Kidney (tissue), 13 donors: ENCODE measurements at regions not wholly inside any gene's neighbourhood (a gene's known extent, or its start where the extent isn't known, plus 50 kb on each side); places are given as distances from the start of the nearest gene placed in this dataset.

Source experiments
- DNase-seq, 5 donors: peaks; one replicate each; pipeline ENCODE4 v3.0.0-alpha.2; 2013 to 2020
- FAIRE-seq: peaks from 2 replicates; lab custom pipeline; 2012; peaks lifted over from hg19 to GRCh38; lab: Jason Lieb, UNC
- H3K27ac ChIP-seq, 2 donors: one replicate each; pipeline ENCODE4 v1.7.0; 2013; ENCODE audit warnings: low read depth in 2 of 2, low read length in 2 of 2, inconsistent platforms in 1 of 2
- H3K27me3 ChIP-seq: one replicate; pipeline ENCODE4 v1.7.1; 2013; ENCODE audit warnings: low read length, inconsistent platforms; ENCODE audit not compliant: control insufficient read depth, insufficient read depth
- H3K36me3 ChIP-seq, 3 donors: one replicate each; pipeline versions ENCODE4 v1.7.0 to v1.7.1; 2013; ENCODE audit warnings: low read length in 3 of 3, control low read depth in 1 of 3, inconsistent platforms in 1 of 3; ENCODE audit not compliant: insufficient read depth in 3 of 3, control insufficient read depth in 2 of 3
- H3K4me1 ChIP-seq, 3 donors: one replicate each; pipeline versions ENCODE4 v1.7.0 to v1.7.1; 2013; ENCODE audit warnings: low read length in 3 of 3, inconsistent platforms in 1 of 3, low read depth in 1 of 3; ENCODE audit not compliant: control insufficient read depth in 2 of 3, insufficient read depth in 2 of 3
- H3K4me3 ChIP-seq, 3 donors: one replicate each; pipeline versions ENCODE4 v1.7.0 to v1.8.1; 2013; ENCODE audit warnings: low read length in 3 of 3, control low read depth in 1 of 3, inconsistent platforms in 1 of 3
- H3K9ac ChIP-seq, 3 donors: one replicate each; pipeline versions ENCODE4 v1.7.0 to v1.7.1; 2013; ENCODE audit warnings: low read length in 3 of 3, control low read depth in 1 of 3, inconsistent platforms in 1 of 3
- H3K9me3 ChIP-seq, 3 donors: one replicate each; pipeline versions ENCODE4 v1.7.0 to v1.7.1; 2013; ENCODE audit warnings: low read length in 3 of 3, control low read depth in 1 of 3, inconsistent platforms in 1 of 3; ENCODE audit not compliant: control insufficient read depth in 2 of 3, insufficient read depth in 1 of 3
- intact Hi-C: fragments of 100-400 bp; cut with DNase I; formaldehyde crosslinking; loops from one replicate; pipeline ENCODE4 v1.11.1; 2022
- TF ChIP-seq, protein P1 (sequence below): IDR thresholded peaks from 3 replicates; pipeline ENCODE4 v1.5.1; 2012; ENCODE audit warnings: mild to moderate bottlenecking, moderate library complexity, borderline replicate concordance; ENCODE audit not compliant: insufficient read depth; ENCODE audit errors: extremely low read depth
- donor health status: control.
- donor health status: control.
- donor health status: control.
- donor health status: control.
- donor health status: control.
- donor health status: DM: yes; HTN: yes; CAD: no.
- donor health status: Normal renal cell carcinoma (clear cell type).

DNA sequence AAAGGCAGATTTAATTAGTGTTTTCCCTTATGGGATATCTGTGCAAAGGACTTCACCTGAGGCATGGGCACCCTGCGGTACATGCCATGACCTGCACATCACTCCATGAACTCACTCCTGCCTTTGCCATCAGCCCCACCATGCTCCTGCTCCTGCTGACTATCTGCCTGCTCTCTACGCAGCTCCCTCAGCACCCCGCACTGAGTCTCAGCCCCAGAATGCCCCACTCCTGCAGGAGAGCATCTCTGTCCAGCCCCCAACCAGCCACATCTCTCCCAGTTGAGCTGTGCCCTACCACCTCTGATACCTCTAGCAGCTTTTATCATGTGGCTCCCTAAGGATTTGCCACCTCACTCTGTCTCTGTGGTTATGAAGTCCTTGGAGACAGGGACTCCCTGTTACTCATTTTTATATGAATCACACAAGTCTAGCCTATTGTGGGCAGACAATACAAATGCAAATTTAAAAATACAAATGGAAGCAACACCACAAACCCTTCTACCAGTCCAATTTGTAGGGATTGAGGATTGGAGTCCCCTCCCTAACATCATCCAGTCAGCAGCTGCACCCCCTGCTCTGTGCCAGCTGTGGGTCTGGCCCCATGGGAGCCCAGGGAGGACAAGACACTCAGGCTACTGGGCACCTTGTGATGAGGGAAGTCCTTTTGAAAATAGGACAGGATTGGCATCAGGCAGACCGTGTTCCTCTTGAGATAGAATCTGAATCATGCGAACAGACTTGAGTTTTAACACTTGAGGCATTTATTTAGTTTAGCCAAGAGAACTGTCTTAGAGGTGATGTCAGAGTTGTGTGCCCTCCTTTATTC, 689.6 kb upstream of the HS6ST1 start:
- intact Hi-C loops: no loop called here
- no peak for FAIRE-seq
- Histone ChIP-seq H3K9me3 (no peaks in the 10 kb centered on the region), H3K27ac (no peak overlapping the region), H3K4me3 (no peak overlapping the region), H3K27me3 (no peaks in the 10 kb centered on the region), H3K36me3 (no peaks in the 10 kb centered on the region), H3K4me1 (no peaks in the 10 kb centered on the region), H3K9ac (no peak overlapping the region)
- DNase-seq: no peak
- TF ChIP-seq, protein P1, sequence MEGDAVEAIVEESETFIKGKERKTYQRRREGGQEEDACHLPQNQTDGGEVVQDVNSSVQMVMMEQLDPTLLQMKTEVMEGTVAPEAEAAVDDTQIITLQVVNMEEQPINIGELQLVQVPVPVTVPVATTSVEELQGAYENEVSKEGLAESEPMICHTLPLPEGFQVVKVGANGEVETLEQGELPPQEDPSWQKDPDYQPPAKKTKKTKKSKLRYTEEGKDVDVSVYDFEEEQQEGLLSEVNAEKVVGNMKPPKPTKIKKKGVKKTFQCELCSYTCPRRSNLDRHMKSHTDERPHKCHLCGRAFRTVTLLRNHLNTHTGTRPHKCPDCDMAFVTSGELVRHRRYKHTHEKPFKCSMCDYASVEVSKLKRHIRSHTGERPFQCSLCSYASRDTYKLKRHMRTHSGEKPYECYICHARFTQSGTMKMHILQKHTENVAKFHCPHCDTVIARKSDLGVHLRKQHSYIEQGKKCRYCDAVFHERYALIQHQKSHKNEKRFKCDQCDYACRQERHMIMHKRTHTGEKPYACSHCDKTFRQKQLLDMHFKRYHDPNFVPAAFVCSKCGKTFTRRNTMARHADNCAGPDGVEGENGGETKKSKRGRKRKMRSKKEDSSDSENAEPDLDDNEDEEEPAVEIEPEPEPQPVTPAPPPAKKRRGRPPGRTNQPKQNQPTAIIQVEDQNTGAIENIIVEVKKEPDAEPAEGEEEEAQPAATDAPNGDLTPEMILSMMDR: no peak

DNA sequence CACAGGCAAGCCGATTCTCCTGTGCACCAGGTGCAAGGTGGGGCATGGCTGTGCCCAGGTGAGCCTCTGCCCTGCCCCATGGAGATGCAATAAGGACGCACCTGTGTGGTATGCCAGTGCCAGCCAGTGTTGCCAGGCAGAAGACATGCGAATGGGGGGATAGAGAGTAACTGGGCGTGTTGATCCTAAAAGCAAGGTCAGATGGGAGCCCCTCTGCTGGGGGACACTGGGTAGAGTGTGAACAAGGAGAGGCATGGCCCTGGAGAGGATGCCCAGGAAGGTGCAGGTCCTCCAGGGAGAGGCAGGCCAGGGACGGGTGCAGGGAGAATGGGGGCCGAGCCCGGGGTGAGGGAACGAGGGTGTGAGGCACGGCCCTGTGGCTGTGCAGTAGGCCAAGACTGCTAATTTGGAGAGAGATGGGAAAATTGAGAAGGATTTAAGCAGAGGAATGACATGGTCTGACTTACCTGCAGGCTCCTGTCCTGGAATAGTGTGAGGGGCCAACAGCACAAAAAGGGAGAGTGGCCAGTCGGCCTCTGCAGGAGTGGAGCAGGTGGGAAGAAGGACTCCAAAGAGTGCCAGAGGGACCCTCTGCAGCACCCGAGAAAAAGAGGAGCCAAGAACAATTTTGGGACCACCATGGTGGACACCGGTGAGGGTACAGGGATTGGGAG, 690.4 kb upstream of the HS6ST1 start:
- no peaks in the 10 kb centered on the region for H3K9me3 ChIP-seq
- no peaks in the 10 kb centered on the region for H3K36me3 ChIP-seq
- DNase-seq (no peak), FAIRE-seq (no peak)
- H3K27me3 ChIP-seq: no peaks in the 10 kb centered on the region
- H3K4me3 ChIP-seq: no peak overlapping the region
- TF ChIP-seq, protein P1: no peak
- no peaks in the 10 kb centered on the region for H3K4me1 ChIP-seq
- no peak overlapping the region for H3K9ac ChIP-seq
- intact Hi-C loops: no loop called here
- H3K27ac ChIP-seq: no peak overlapping the region

DNA sequence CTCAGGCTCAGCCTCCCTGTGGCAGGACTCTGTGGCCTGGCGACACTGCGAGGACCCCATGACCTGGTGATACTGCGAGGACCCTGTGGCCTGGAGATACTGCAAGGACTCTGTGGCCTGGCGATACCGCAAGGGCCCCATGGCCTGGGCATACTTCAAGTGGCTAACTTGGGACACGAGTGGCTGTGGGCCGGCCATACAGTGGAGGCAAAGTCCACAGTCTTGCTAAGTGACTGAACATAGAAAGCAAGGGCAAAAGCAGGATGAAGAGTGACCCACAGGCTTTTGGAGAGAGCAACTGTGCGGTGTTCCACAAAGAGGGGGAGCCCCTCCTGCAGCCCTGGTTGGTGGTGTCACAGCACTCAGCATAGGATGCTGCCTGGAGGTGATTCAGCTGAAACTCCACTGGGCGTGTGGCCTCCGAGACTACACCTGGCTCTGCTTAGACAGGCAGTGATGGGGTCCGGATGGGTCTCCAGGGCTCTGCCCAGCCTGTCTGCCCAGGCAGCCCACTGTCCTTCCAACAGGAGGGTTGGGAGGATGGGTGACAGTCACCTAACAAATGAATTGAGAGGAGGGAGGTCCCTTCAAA, 691.0 kb upstream of the HS6ST1 start:
- Histone ChIP-seq H3K4me1 (no peaks in the 10 kb centered on the region), H3K9me3 (no peaks in the 10 kb centered on the region), H3K36me3 (no peaks in the 10 kb centered on the region), H3K27me3 (no peaks in the 10 kb centered on the region), H3K4me3 (no peak overlapping the region), H3K27ac (no peak overlapping the region), H3K9ac (no peak overlapping the region)
- TF ChIP-seq, protein P1: no peak
- intact Hi-C loops: no loop called here
- DNase-seq: no peak
- no peak for FAIRE-seq
